ENCODE measurements at regions not wholly inside any gene's neighbourhood (a gene's known extent, or its start where the extent isn't known, plus 50 kb on each side); places are given as distances from the start of the nearest gene placed in this dataset.

- no peak for DNase-seq (ENCODE audit: low read depth in 2 of 2, low spot score in 1 of 2)
These were observed 141.8 kb upstream of the CIBAR2 start for GRCh38 chr16:85254051-85254450.

GRCh38 chr16:85254921-85255320 lies 142.6 kb upstream of the CIBAR2 start:
- DNase-seq (ENCODE audit: low read depth in 2 of 2, low spot score in 1 of 2), result no peak

GRCh38 chr16:85255777-85256176 lies 143.5 kb upstream of the CIBAR2 start:
- no peak for DNase-seq (ENCODE audit: low read depth in 2 of 2, low spot score in 1 of 2)

GRCh38 chr16:85256190-85256739 lies 144.0 kb upstream of the CIBAR2 start:
- DNase-seq (ENCODE audit: low read depth in 2 of 2, low spot score in 1 of 2), result no peak

GRCh38 chr16:85257483-85257882 lies 145.2 kb upstream of the CIBAR2 start:
- DNase-seq (ENCODE audit: low read depth in 2 of 2, low spot score in 1 of 2), result no peak

GRCh38 chr16:85258166-85258565 lies 145.9 kb upstream of the CIBAR2 start:
- DNase-seq (ENCODE audit: low read depth in 2 of 2, low spot score in 1 of 2), result no peak

GRCh38 chr16:85258629-85259028 lies 146.4 kb upstream of the CIBAR2 start:
- no peak for DNase-seq (ENCODE audit: low read depth in 2 of 2, low spot score in 1 of 2)

- DNase-seq (ENCODE audit: low read depth in 2 of 2, low spot score in 1 of 2), result no peak
These were observed 147.0 kb upstream of the CIBAR2 start for GRCh38 chr16:85259115-85259831.

GRCh38 chr16:85259832-85260167 lies 147.5 kb upstream of the CIBAR2 start:
- no peak for DNase-seq (ENCODE audit: low read depth in 2 of 2, low spot score in 1 of 2)

GRCh38 chr16:85261204-85261603 lies 148.9 kb upstream of the CIBAR2 start:
- DNase-seq (ENCODE audit: low read depth in 2 of 2, low spot score in 1 of 2), result no peak

GRCh38 chr16:85261657-85262557 lies 149.6 kb upstream of the CIBAR2 start:
- no peak for DNase-seq (ENCODE audit: low read depth in 2 of 2, low spot score in 1 of 2)

GRCh38 chr16:85262558-85263238 lies 150.4 kb upstream of the CIBAR2 start:
- no peak for DNase-seq (ENCODE audit: low read depth in 2 of 2, low spot score in 1 of 2)

- no peak for DNase-seq (ENCODE audit: low read depth in 2 of 2, low spot score in 1 of 2)
These were observed 150.9 kb upstream of the CIBAR2 start for GRCh38 chr16:85263239-85263585.

GRCh38 chr16:85264752-85265151 lies 152.5 kb upstream of the CIBAR2 start:
- DNase-seq (ENCODE audit: low read depth in 2 of 2, low spot score in 1 of 2), result no peak

GRCh38 chr16:85265161-85265784 lies 153.0 kb upstream of the CIBAR2 start:
- DNase-seq (ENCODE audit: low read depth in 2 of 2, low spot score in 1 of 2), result no peak

- no peak for DNase-seq (ENCODE audit: low read depth in 2 of 2, low spot score in 1 of 2)
These were observed 153.5 kb upstream of the CIBAR2 start for GRCh38 chr16:85265810-85266209.

- no peak for DNase-seq (ENCODE audit: low read depth in 2 of 2, low spot score in 1 of 2)
These were observed 154.6 kb upstream of the CIBAR2 start for GRCh38 chr16:85266857-85267256.

- no peak for DNase-seq (ENCODE audit: low read depth in 2 of 2, low spot score in 1 of 2)
These were observed 155.2 kb upstream of the CIBAR2 start for GRCh38 chr16:85267414-85267945.

GRCh38 chr16:85269165-85269564 lies 156.9 kb upstream of the CIBAR2 start:
- DNase-seq (ENCODE audit: low read depth in 2 of 2, low spot score in 1 of 2), result no peak

GRCh38 chr16:85270374-85270773 lies 158.1 kb upstream of the CIBAR2 start:
- no peak for DNase-seq (ENCODE audit: low read depth in 2 of 2, low spot score in 1 of 2)

GRCh38 chr16:85271198-85271597 lies 158.9 kb upstream of the CIBAR2 start:
- DNase-seq (ENCODE audit: low read depth in 2 of 2, low spot score in 1 of 2), result no peak

Measured in stimulated activated CD8-positive, alpha-beta memory T cell treated with anti-CD3 and anti-CD28 coated beads, Interleukin-4, amount 100 ng/mL, for 4 hours (primary cell).